PC-3 (cell line): ENCODE measurements at regions not wholly inside any gene's neighbourhood (a gene's known extent, or its start where the extent isn't known, plus 50 kb on each side); places are given as distances from the start of the nearest gene placed in this dataset.

Experiments used
- CTCF ChIP-seq: fragments of 300-600 bp; sonication (generic); conservative IDR thresholded peaks from 2 replicates; pipeline ENCODE4 v1.5.1; 2017; ENCODE audit warnings: antibody characterized with exemption, low read depth, mild to moderate bottlenecking, low read length
- EZH2 ChIP-seq: fragments of 300-600 bp; sonication (generic); IDR thresholded peaks from one replicate; pipeline ENCODE4 v1.6.1; 2017; ENCODE audit warnings: antibody characterized with exemption, mild to moderate bottlenecking, low read length; ENCODE audit not compliant: unreplicated experiment

- no peak for TF ChIP-seq CTCF
- TF ChIP-seq EZH2 = no peak
These were observed 86.5 kb upstream of the TMEM72 start for GRCh38 chr10:44824607-44825006.
